HCT116 (cell line): ENCODE measurements at regions not wholly inside any gene's neighbourhood (a gene's known extent, or its start where the extent isn't known, plus 50 kb on each side); places are given as distances from the start of the nearest gene placed in this dataset.

Experiments
- ATAC-seq: fragments of 200-7000 bp; cut with Tn5 transposase; 2 replicates; pipeline ENCODE4 v1.9.1; 2020; ENCODE audit warnings: mild to moderate bottlenecking, moderate library complexity
- BruUV-seq: library from RNA; stranded (reverse); fragments of 400-500 nt; replicated peaks from 2 replicates; lab custom pipeline; 2021; lab: Mats Ljungman, UMichigan
- CTCF ChIA-PET: fragments of 300-600 bp; sonication (Branson Sonifier 250); formaldehyde crosslinking; loops from one replicate; lab custom pipeline; 2021; ENCODE audit warnings: antibody characterized with exemption; lab: Charles Lee
- POLR2A ChIA-PET: fragments of 300-600, 350-600 bp; sonication (Branson Sonifier 250); formaldehyde crosslinking; loops from one replicate; lab custom pipeline; 2021; ENCODE audit warnings: antibody characterized with exemption; lab: Charles Lee
- RAD21 ChIA-PET, 2 experiments: fragments of 300-600 bp; sonication (Branson Sonifier 250); formaldehyde crosslinking; loops; one replicate each; lab custom pipeline; 2023; ENCODE audit warnings: low total read pairs in 2 of 2; ENCODE audit not compliant: uncharacterized antibody in 2 of 2, unreplicated experiment in 2 of 2, low non-redundant PET in 1 of 2; lab: Charles Lee
- DNase-seq: peaks from one replicate; pipeline ENCODE4 v3.0.0-alpha.2; 2010; ENCODE audit warnings: low read depth, low spot score
- H2AFZ ChIP-seq: fragments of 200-600 bp; shearing (Covaris generic), sonication (generic); 2 replicates; pipeline ENCODE4 v1.6.1; 2017; ENCODE audit warnings: low read depth, mixed run types, mixed read lengths, antibody characterized with exemption, low read length; ENCODE audit not compliant: poor library complexity, severe bottlenecking
- H3K27ac ChIP-seq: 2 replicates; pipeline ENCODE4 v1.5.1; 2012; ENCODE audit warnings: low read depth, low read length
- H3K27me3 ChIP-seq: fragments of 200-600 bp; sonication (generic); 2 replicates; pipeline ENCODE4 v1.6.1; 2016; ENCODE audit warnings: mixed run types, low read length, mixed read lengths; ENCODE audit not compliant: insufficient read depth
- H3K36me3 ChIP-seq, 2 experiments: fragments of 200-500 bp in 1 of 2; fragments of 200-600 bp in 1 of 2; sonication (Bioruptor generic) in 1 of 2; sonication (generic) in 1 of 2; 2 replicates each; pipeline versions ENCODE4 v1.5.1 to v1.6.1; 2014 to 2016; ENCODE audit warnings: low read length in 2 of 2, inconsistent platforms in 1 of 2, mixed read lengths in 1 of 2, mixed run types in 1 of 2; ENCODE audit not compliant: insufficient read depth in 2 of 2, control insufficient read depth in 1 of 2
- H3K4me1 ChIP-seq, 2 experiments: fragments of 200-600 bp in 1 of 2; sonication (generic) in 1 of 2; 2 replicates each; pipeline versions ENCODE4 v1.5.1 to v1.6.1; 2012 to 2017; ENCODE audit warnings: low read length in 2 of 2, inconsistent platforms in 1 of 2, mild to moderate bottlenecking in 1 of 2, mixed read lengths in 1 of 2, mixed run types in 1 of 2, moderate library complexity in 1 of 2; ENCODE audit not compliant: insufficient read depth in 2 of 2, control insufficient read depth in 1 of 2
- H3K4me2 ChIP-seq: fragments of 200-600 bp; sonication (generic); 2 replicates; pipeline ENCODE4 v1.6.1; 2017; ENCODE audit warnings: mixed run types, low read length, mixed read lengths
- H3K4me3 ChIP-seq, 2 experiments: fragments of 200-600 bp in 1 of 2; sonication (generic) in 1 of 2; replicated peaks in 1 of 2; 2 replicates each; pipeline ENCODE4 v1.5.1; 2011 to 2016; ENCODE audit warnings: low read length in 2 of 2, control low read depth in 1 of 2, low read depth in 1 of 2, mild to moderate bottlenecking in 1 of 2, mixed read lengths in 1 of 2, mixed run types in 1 of 2
- H3K79me2 ChIP-seq: fragments of 200-600 bp; sonication (generic); 2 replicates; pipeline ENCODE4 v1.6.1; 2017; ENCODE audit warnings: mild to moderate bottlenecking, mixed run types, low read length, moderate library complexity, mixed read lengths; ENCODE audit not compliant: insufficient read depth
- H3K9ac ChIP-seq: fragments of 200-600 bp; sonication (generic); 2 replicates; pipeline ENCODE4 v1.6.1; 2016; ENCODE audit warnings: low read length, mixed read lengths
- H3K9me2 ChIP-seq: fragments of 200-600 bp; sonication (generic), shearing (Covaris generic); 2 replicates; pipeline ENCODE4 v1.6.1; 2017; ENCODE audit warnings: mixed run types, mild to moderate bottlenecking, moderate library complexity; ENCODE audit not compliant: insufficient read depth
- H3K9me3 ChIP-seq, 2 experiments: fragments of 200-500 bp in 1 of 2; fragments of 200-600 bp in 1 of 2; sonication (Bioruptor generic) in 1 of 2; sonication (generic) in 1 of 2; 2 replicates each; pipeline ENCODE4 v1.6.1; 2014 to 2017; ENCODE audit warnings: low read length in 2 of 2, mixed read lengths in 2 of 2, inconsistent platforms in 1 of 2, low read depth in 1 of 2, mild to moderate bottlenecking in 1 of 2, mixed run types in 1 of 2, moderate library complexity in 1 of 2; ENCODE audit not compliant: control insufficient read depth in 1 of 2, insufficient read depth in 1 of 2
- H4K20me1 ChIP-seq: fragments of 200-600 bp; sonication (generic), shearing (Covaris generic); 2 replicates; pipeline ENCODE4 v1.6.1; 2017; ENCODE audit warnings: mixed run types, mild to moderate bottlenecking, moderate library complexity; ENCODE audit not compliant: insufficient read depth
- ATF3 ChIP-seq: IDR thresholded peaks from 2 replicates; pipeline ENCODE4 v1.6.1; 2012
- CBX3 ChIP-seq: IDR thresholded peaks from 2 replicates; pipeline ENCODE4 v1.6.1; 2012; ENCODE audit warnings: low read depth
- CEBPB ChIP-seq: IDR thresholded peaks from 2 replicates; pipeline ENCODE4 v1.6.1; 2012; ENCODE audit warnings: low read depth
- CTCF ChIP-seq, 3 experiments: fragments of 200-600 bp in 1 of 3; sonication (generic) in 1 of 3; IDR thresholded peaks in 2 of 3; conservative IDR thresholded peaks in 1 of 3; 2 replicates each; pipeline ENCODE4 v1.5.1; 2012 to 2017; ENCODE audit warnings: low read depth in 2 of 3, low read length in 2 of 3, antibody characterized with exemption in 1 of 3, borderline replicate concordance in 1 of 3, control low read depth in 1 of 3, mild to moderate bottlenecking in 1 of 3, mixed read lengths in 1 of 3, mixed run types in 1 of 3, moderate library complexity in 1 of 3; ENCODE audit not compliant: insufficient read depth in 1 of 3
- EGR1 ChIP-seq: IDR thresholded peaks from 2 replicates; pipeline ENCODE4 v1.6.1; 2012; ENCODE audit warnings: low read depth
- FOSL1 ChIP-seq: IDR thresholded peaks from 2 replicates; pipeline ENCODE4 v1.6.1; 2012; ENCODE audit warnings: low read depth
- JUND ChIP-seq: IDR thresholded peaks from 2 replicates; pipeline ENCODE4 v1.6.1; 2012
- MAX ChIP-seq: IDR thresholded peaks from 2 replicates; pipeline ENCODE4 v1.6.1; 2012
- POLR2A ChIP-seq: IDR thresholded peaks from 2 replicates; pipeline ENCODE4 v1.7.0; 2011; ENCODE audit warnings: borderline replicate concordance; ENCODE audit not compliant: insufficient read depth, insufficient read length; ENCODE audit errors: extremely low read depth
- POLR2AphosphoS5 ChIP-seq: IDR thresholded peaks from 2 replicates; pipeline ENCODE4 v1.6.1; 2011; ENCODE audit warnings: mild to moderate bottlenecking, low read depth, low read length, moderate library complexity
- RAD21 ChIP-seq: IDR thresholded peaks from 2 replicates; pipeline ENCODE4 v1.6.1; 2012; ENCODE audit warnings: low read depth, mild to moderate bottlenecking
- SIN3A ChIP-seq: IDR thresholded peaks from 2 replicates; pipeline ENCODE4 v1.6.1; 2012; ENCODE audit warnings: low read depth
- SP1 ChIP-seq: IDR thresholded peaks from 2 replicates; pipeline ENCODE4 v1.6.1; 2012; ENCODE audit warnings: low read depth
- SRF ChIP-seq: IDR thresholded peaks from 2 replicates; pipeline ENCODE4 v1.6.1; 2012; ENCODE audit warnings: low read depth
- YY1 ChIP-seq: IDR thresholded peaks from 2 replicates; pipeline ENCODE4 v1.6.1; 2011; ENCODE audit warnings: low read length, low read depth, moderate library complexity, mild to moderate bottlenecking; ENCODE audit not compliant: insufficient replicate concordance; ENCODE audit errors: extremely low read depth
- intact Hi-C: fragments of 100-400 bp; cut with micrococcal nuclease; formaldehyde crosslinking; loops from 2 replicates; pipeline ENCODE4 v1.10.0; 2022

GRCh38 chr14:95026851-95027463 is 130.4 kb downstream of the DICER1 start:
- ChIA-PET POLR2A (no interaction called here), RAD21 (no interaction called here), CTCF (no interaction called here)
- H3K4me1 ChIP-seq, result peaks cover 0 to 3% of the 10 kb centered on the region in 2 experiments; a peak in 1 of 4 replicates
- H3K4me3 ChIP-seq, result no peak overlapping the region
- no peaks in the 10 kb centered on the region for H3K27me3 ChIP-seq
- DNase-seq (no peak), ATAC-seq (no peak)
- H3K27ac ChIP-seq, result no peak overlapping the region
- H2AFZ ChIP-seq, result no peak overlapping the region
- 0 out of 4 replicates have a peak, but pooled peaks cover 0 to 7% of the 10 kb centered on the region in 2 experiments for H3K9me3 ChIP-seq
- H3K4me2 ChIP-seq, result no peak overlapping the region
- intact Hi-C loops, result no loop called here
- no peak for TF ChIP-seq POLR2A
- no peak for TF ChIP-seq SRF
- no peak for TF ChIP-seq MAX
- H3K36me3 ChIP-seq, result no peaks in the 10 kb centered on the region
- H4K20me1 ChIP-seq, result no peaks in the 10 kb centered on the region
- BruUV-seq, result no TSS peak
- no peak overlapping the region for H3K9ac ChIP-seq
- H3K79me2 ChIP-seq, result no peaks in the 10 kb centered on the region
- H3K9me2 ChIP-seq, result no peaks in the 10 kb centered on the region

- BruUV-seq, result no TSS peak
Measured at GRCh38 chr14:95025941-95026340, 131.4 kb downstream of the DICER1 start.

More at GRCh38 chr14:95025941-95026340, 131.4 kb downstream of the DICER1 start:
- ATAC-seq, result no peak
- H3K27ac ChIP-seq, result no peak overlapping the region
- no peak overlapping the region for H2AFZ ChIP-seq
- ChIA-PET POLR2A (no interaction called here), RAD21 (no interaction called here), CTCF (no interaction called here)
- H3K4me1 ChIP-seq, result peaks cover 0 to 3% of the 10 kb centered on the region in 2 experiments; a peak in 1 of 4 replicates
- H4K20me1 ChIP-seq, result no peaks in the 10 kb centered on the region
- intact Hi-C loops, result no loop called here
- H3K79me2 ChIP-seq, result no peaks in the 10 kb centered on the region
- no peak overlapping the region for H3K4me3 ChIP-seq
- H3K9me3 ChIP-seq, result 0 out of 4 replicates have a peak, but pooled peaks cover 0 to 2% of the 10 kb centered on the region in 2 experiments
- H3K36me3 ChIP-seq, result no peaks in the 10 kb centered on the region
- no peaks in the 10 kb centered on the region for H3K27me3 ChIP-seq
- no peak for TF ChIP-seq RAD21
- TF ChIP-seq SP1, result no peak
- TF ChIP-seq EGR1, result no peak
- no peak for TF ChIP-seq JUND
- no peak for TF ChIP-seq YY1
- no peak for TF ChIP-seq POLR2A
- no peak for TF ChIP-seq FOSL1
- TF ChIP-seq CEBPB, result no peak
- no peak for TF ChIP-seq POLR2AphosphoS5
- no peak for TF ChIP-seq ATF3
- no peak for TF ChIP-seq CTCF (IDR thresholded peaks at IDR 0.05 in 2 of 3, conservative IDR thresholded peaks at IDR 0.05 in 1 of 3; ENCODE audit: borderline replicate concordance in 1 of 3, insufficient read depth in 1 of 3, low read depth in 2 of 3, low read length in 2 of 3)
- no peak for TF ChIP-seq CBX3
- TF ChIP-seq SIN3A, result no peak
- TF ChIP-seq, all 23 proteins: peak for 0
- H3K9me2 ChIP-seq, result no peaks in the 10 kb centered on the region
- DNase-seq, result no peak
- no peak overlapping the region for H3K4me2 ChIP-seq
- no peak overlapping the region for H3K9ac ChIP-seq
